H1 (cell line): ENCODE measurements at regions not wholly inside any gene's neighbourhood (a gene's known extent, or its start where the extent isn't known, plus 50 kb on each side); places are given as distances from the start of the nearest gene placed in this dataset.

Source experiments
- ATF2 ChIP-seq: IDR thresholded peaks from 2 replicates; pipeline ENCODE4 v1.6.1; 2012; ENCODE audit warnings: low read length, inconsistent platforms

GRCh38 chr5:128615578-128615977, 77.5 kb upstream of the FBN2 start (continued):
- TF ChIP-seq ATF2: no peak
